Activated effector memory CD4-positive, alpha-beta T cell treated with anti-CD3 and anti-CD28 coated beads, Interleukin-2, amount 50 U/mL, for 16 hours (primary cell): ENCODE measurements at regions not wholly inside any gene's neighbourhood (a gene's known extent, or its start where the extent isn't known, plus 50 kb on each side); places are given as distances from the start of the nearest gene placed in this dataset.
"Not testable (repeated sequence)": the region's sequence is repeated elsewhere in the genome, so short reads cannot be mapped to it uniquely, and the experiment has no call there.

Experiments
- DNase-seq: peaks from one replicate; pipeline ENCODE4 v3.0.0-alpha.2; 2020

DNA sequence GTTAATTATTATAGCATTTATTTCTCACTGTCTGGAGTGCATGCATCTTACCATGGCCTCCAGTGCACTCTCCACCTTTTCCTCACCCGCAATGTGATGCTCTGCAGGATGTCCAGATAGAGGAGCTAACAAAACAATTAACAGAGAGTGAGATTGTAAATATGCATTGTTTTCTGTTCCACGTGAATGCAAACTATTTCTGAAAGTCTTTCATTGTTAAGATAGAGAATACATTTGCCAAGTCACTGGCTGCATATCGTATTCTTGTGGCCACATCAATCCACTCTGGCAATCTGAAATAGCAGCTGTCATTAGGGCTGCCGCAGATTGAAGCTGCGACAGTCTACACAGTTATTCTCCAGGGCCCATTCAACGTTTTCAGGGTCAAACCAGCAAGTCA lies 143.8 kb downstream of the DUSP10 start:
- no peak for DNase-seq

DNA sequence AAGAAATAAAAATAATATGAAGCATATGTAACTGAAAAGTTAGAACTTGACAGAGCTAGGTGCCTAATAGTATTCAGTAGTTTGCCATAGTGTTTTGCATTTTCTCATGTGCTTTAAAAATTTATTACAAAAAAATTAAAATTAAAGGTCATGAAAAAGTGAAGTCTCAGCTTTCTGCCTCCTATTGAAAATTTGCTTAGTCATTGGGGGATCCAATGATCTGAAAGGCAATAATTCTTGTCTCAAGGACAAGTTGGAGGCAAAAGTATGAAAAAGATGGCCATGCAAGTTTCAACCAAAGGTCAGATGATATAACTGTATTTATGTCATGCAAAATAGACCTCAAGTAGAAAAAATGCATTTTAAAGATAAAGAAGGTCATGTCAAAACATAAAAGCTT lies 140.7 kb downstream of the DUSP10 start:
- DNase-seq: no peak

DNA sequence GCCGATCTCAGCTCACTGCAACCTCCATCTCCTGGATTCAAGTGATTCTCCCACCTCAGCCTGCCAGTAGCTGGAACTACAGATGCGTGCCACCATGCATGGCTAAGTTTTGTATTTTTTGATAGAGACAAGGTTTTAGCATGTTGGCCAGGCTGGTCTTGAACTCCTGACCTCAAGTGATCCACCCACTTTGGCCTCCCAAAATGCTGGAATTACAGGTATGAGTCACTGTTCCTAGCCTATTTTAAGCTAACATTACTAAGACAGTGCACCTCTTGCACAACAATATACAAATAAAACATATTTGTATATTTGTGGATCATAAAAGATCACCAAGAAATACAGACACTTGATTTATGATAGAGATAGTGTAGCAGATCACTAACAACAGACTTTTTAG lies 139.1 kb downstream of the DUSP10 start:
- no peak for DNase-seq

DNA sequence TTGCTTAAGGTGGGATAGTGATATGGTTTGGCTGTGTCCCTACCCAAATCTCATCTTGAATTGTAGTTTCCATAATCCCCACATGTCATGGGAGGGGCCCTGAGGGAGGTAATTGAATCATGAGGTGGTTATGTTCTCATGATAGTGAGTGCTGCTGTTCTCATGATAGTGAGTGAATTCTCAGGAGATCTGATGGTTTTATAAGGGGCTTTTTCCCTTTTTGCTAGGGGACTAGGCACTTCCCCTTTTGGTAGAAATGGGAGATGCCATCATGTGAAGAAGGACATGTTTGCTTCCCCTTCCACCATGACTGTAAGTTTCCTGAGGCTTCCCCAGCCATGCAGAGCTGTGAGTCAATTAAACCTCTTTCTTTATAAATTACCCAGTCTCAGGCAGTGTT lies 137.5 kb downstream of the DUSP10 start:
- DNase-seq: not testable (repeated sequence)

DNA sequence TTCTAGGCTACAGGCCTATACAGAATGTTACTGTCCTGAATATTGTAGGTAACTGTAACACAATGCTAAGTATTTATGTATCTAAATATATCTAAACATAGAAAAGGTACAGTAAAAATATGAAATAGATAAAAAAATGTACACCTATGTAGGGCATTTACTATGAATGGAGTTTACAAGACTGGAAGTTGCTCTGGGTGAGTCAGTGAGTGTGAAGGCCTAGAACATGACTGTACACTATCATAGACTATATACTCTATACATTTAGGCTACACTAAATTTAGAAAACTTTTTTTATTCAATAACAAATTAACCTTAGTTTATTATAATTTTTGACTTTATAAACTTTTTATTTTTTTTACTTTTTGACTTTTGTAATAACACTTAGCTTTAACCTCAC lies 136.9 kb downstream of the DUSP10 start:
- no peak for DNase-seq

DNA sequence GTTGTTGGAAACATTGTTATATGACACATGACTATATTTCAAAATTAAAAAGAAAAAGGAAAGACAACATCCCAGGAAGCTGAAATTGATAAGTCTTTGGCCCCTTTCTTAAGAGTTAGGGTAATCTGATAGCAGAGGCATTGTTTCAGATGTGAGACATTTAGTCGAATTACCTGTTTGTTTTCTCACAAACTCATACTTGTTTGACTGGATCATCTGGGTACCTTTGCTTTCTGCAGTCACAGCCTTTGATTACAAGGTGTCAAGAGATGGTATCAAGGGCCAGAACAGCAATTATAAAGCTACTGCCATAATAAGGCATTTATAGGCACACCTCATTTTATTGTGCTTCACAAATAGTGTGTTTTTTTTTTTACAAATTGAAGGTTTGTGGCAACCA lies 136.3 kb downstream of the DUSP10 start:
- no peak for DNase-seq

DNA sequence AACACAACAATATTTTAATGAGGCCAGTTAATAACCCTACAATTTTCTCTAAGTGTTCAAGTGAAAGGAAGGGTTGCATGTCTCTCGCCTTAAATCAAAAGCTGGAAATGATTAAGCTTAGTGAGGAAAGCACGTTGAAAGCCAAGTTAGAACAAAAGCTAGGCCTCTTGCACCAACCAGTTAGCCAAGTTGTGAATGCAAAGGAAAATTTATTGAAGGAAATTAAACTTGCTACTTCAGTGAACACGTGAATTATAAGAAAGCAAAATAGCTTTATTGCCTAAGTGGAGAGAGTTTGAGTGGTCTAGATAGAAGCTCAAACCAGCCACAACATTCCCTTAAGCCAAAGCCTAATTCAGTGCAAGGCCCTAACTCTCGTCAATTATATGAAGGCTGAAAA lies 135.6 kb downstream of the DUSP10 start:
- DNase-seq: no peak

DNA sequence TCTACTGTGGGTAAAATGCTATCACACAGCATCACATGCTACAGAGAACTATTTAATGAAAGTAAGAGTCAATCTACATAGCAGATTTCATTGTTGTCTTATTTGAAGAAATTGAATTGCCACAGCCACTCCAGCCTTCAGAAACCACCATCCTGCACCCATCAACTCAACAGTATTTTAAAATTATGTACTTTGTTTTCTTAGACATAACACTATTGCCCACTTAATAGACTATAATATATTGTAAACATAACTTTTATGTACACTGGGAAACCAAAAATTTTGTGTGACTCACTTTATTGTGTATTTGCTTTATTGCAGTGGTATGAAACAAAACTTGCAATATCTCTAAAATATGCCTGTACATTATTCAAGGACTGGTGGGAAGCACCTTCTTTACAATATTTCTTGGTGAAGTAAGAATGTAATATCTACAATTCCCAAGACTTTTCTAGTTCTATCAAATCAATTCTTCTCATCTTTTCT lies 133.0 kb downstream of the DUSP10 start:
- DNase-seq: no peak

DNA sequence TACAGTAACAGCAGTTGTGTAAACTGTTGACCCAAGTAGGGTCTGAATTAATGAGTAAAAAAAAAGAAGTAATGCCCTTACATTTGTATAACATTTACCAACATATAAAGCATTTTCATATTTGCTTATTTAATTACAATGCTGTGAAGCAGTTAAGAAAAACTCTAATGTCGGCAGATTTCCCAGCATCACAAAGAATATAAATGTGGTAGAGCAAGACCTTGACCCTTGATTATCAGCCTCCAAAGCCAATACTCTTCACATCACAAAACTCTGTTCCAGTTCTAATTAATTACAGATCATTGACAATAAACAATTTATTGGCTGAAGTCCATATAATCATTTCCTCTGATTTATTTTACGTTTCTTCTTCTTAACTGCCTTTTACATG lies 130.2 kb downstream of the DUSP10 start:
- no peak for DNase-seq

DNA sequence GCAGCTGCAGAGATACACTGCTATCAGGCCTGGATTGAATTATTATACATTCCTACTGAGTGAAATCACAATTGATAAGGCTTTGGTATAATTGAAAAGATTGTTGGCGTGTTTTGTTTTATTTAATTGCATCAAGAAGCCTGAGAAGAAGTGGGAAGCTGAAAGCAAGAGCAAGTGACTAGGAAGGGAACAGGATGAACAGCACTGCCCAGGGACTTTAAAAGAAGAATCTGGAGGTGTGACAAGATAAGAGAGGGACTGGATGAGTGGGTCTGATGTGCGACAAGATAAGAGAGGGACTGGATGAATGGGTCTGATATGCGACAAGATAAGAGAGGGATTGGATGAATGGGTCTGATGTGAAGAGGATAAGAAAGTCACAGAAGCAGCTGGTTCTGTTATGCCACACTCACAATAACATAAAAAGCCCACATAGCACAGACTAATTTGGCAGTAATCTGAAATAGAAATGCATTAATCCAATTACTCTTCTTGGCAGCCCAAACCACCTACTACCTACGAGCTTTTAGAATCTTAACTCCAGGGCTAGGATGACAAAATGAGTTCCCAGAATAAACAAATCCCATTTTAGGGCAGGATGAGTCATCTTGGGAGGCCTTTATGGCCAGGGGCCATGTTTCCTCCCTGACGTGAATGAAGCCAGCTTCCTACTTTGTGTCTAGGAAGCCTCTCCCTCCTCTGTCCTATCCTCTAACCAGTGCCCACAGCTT lies 129.7 kb downstream of the DUSP10 start:
- DNase-seq: no peak

DNA sequence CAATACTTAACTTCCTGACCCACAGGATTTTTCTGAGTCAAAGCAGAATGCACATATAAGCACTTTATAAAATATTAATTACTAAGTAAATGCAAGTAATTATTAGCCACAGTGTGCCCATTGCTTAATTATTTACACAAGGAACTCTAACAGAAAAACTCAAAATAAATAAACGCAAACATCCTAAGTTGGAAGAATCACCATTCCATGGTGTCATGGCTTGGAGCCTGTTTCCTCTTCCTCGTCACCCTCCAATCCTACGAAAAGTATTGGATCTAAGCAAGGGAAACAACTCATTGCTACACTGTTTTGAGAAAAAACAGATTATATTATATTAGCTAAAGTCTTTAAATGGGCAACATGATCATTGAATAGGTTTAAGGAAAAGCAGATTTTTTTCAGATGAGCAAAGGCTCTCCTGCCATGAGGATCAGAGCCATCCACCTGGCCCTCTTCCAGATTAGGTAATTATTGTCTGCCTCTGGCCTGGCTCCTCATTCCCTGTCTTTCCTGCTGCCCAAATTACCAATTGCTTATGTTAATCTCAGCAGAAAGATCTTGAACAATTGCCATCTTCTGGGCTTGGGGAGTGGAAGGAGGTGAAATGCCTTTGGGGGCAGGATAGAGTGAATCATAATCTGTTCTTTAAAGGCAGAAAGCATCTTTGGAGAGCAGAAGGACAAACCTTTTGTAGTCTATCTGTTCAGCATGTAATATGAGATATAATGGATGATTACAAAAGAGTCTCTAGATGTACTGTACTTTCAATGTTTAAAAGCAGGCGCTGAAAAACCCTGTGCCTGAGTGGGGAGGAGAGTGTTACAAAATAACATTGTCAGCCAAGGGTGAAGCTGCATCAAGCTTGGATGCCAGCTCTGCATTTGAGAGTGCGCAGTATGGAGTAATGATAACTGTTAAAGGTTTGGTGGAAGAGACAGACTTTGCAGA lies 121.2 kb downstream of the DUSP10 start:
- no peak for DNase-seq

DNA sequence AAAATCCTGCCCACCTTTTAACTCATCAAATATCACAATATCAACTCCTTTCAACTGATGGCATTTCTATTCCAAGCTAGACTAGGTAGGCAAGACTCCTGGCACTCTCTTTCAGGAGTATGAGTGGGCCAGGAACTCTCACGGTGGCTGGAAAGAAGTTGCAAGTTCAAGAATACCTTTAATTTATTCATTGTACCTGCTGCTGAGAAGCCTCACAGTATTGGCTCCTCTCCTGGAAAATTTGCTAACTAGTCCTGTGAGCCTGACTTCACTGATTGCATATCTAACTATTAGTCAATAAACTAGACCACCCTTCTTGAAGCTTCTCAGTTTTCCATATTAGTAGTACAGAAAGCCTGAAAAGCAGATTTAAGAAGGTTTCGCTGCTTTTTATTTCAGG lies 120.2 kb downstream of the DUSP10 start:
- DNase-seq: no peak

DNA sequence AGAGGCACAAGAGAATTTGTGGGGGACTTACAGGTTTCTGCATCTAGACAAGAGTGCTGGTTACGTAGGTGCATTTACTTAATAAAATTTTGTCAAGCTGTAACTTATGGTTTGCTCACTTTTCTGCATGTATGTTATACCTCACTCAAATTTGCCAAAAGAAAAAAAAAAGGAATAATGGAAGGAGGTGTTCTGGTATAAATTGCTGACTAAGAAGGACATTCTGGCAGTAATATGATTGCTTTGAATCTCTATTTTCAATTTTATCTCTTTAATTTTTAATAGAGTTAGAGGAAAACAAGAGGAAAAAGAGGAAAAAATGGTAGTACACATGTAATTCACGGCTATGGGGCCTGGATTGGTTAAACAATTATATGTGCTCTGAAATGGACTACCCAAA lies 119.5 kb downstream of the DUSP10 start:
- DNase-seq: no peak

DNA sequence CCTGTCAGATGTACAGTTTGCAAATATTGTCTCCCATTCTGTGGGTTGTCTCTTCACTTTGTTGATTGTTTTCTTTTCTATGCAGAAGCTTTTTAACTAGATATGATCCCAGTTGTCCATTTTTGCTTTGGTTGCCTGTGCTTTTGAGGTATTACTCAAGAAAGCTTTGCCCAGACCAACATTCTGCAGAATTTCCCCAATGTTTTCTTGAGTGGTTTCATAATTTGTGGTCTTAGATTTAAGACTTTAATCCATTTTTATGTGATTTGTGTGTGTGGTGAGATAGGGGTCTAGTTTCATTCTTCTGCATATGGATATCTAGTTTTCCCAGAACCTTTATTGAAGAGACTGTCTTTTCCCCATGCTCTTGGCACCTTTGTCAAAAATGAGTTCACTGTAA lies 116.9 kb downstream of the DUSP10 start:
- no peak for DNase-seq

DNA sequence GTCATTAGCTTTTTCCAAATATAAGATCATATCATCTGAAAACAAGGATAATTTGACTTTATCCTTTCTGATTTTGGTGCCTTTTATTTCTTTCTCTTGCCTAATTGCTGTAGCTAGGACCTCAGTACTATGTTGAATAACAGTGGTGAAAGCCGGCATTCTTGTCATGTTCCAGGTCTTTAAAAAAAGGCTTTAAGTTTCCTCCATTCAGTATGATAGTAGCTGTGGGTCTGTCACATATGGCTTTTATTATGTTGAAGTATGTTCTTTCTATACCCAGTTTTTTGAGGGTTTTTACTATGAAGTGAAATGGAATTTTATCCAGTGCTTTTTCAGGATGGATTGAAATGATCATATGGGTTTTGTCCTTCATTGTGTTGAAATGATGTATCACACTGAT lies 115.8 kb downstream of the DUSP10 start:
- DNase-seq: no peak

DNA sequence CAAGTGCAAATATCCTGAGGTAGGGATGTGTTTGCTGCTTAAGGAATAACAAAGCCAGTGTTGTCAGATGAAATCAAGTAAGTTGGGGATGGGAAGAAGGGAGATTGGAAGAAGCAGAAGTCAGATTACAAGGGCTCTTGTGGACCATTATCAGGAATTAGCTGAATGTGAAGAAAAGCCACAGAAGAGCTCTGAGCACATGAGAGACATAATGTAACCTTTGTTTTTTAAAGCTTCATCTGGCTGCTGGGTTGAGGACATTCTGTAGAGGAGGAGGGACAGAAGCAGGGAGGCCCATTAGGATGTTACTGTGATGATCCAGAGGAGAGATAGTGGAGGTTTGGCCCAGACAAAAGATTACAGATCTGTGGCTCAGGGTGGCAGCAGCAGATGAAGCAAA lies 111.7 kb downstream of the DUSP10 start:
- DNase-seq: no peak

DNA sequence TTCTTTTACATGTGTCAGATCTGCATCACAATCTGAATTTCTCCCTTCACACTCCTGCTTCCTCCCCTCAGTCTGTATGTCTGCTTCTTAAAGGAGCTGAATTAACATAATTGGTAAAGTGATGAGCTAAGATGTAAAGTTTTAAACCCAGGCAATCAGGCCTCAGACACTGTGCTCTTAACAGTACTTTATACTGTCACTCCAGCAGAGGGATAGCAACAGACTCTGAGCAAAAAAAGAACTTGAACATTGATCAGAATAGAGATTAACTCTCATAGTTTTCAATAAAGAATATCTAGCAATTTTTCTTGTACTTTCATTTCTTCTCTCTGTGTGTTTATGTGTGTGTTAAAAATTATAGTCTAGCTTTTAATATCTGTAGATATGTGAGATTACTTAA lies 110.3 kb downstream of the DUSP10 start:
- no peak for DNase-seq

DNA sequence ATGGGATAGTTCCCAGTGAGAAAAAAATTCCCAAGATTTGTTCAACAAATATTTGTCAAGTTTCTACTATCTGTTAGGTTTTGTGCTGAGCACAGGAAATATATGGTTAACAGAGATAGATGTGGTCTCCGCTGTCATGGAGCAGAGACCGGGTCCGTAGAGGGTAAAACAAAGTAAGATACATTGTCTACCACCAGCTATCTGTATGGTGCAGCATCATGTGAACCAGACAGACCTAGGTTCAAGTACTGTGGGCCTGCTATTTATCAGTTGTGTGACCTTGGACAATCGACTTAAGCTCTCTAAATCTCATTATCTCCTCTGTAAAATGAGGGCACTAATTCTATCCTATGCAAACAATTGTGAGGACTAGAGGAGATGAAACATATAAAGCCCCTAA lies 109.8 kb downstream of the DUSP10 start:
- no peak for DNase-seq

DNA sequence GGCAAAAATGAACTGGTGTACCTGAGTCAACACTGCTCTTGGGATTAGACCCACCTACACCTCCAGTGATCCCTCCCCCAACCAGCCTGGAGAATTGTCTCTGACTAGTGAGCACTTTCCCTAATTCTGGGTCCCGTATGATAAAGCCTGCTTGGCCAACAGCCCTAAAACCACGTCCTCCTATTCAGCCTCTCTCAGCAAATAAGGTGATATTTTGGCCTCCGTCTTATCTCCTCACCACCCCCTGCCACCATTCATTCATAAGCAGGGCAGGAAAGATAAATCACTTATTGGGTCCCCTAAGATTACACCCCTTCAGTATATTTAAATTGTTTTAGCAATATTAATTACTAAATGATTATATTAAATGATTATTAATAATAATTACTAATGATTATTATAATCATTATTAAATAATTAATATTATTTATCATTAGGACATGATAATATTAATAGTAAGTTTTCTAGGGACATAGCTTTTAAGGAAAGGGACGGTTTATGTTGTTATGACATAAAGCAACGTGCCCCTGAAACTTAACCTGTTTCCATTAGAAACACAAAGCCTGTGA lies 108.0 kb downstream of the DUSP10 start:
- DNase-seq: no peak

DNA sequence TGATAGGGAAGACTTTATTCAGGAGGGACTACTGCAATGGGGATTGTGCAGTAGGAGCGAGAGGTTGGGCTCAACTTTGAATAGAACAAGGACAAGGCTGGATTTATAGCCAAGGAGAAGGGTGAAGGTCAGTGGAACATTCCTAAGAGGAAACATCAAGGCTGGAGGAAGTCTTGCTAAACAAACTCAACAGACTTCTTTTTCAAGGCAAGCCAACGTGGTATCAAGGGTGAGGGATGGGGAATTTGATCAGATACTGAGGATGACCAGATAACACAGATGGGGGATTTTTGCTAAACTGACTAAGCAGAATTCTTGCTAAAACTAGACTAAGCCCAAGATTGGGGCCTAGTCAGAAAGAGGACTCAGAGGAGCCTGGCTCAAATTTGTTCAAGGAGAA lies 107.3 kb downstream of the DUSP10 start:
- no peak for DNase-seq

DNA sequence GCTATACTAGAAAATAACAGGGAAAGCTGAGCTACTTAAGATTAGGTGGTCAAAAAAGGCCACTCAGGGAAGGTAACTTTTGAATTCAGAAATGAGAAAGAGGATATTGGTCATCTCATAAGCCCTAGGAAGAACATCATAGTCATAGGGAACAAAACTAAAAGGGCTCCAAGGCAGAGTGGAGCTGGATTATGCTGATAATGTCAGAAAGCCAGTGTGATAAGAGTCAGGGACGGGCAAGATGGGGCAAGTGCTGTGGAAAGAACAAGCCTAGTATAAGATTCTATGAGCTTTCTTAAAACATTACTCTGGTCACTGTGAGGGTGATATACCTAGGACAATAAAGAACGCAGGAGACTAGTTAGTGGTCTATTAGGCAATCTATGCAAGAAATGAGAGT lies 106.6 kb downstream of the DUSP10 start:
- DNase-seq: no peak

DNA sequence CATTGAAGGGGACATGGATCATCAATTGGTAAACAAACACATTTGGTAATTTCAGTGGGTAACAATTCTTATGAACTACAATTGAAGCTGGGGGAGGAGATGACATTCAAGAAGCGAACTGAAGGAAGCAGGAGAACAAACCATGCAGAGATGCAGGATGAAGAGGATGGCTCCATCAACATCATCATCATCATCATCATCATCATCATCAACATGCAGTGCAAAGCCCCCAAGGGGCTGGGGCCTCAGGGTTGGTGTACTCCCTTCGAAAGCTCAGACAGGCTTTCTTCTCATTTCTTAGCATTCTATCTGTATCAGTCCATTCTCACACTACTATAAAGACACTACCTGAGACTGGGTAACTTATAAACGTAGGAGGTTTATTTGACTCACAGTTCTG lies 105.8 kb downstream of the DUSP10 start:
- DNase-seq: no peak

DNA sequence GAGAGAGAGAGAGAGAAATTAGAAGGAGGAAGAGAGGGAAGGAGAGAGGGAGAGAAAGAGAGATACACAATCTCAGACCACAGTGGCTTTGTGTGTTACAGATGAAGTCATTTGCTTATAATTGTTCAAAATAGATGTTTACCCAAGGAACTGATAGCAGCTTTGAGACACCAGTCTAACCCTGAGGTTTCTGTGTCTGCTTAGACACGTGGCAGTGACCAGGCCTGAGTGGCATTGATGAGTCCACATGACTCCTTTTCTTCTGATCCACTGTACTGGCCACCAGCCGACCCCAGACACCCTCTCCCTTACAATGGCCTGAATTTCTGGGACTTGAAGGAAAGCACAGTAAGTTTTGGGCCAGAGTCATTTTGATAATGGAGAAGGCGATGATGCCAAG lies 104.9 kb downstream of the DUSP10 start:
- DNase-seq: no peak

DNA sequence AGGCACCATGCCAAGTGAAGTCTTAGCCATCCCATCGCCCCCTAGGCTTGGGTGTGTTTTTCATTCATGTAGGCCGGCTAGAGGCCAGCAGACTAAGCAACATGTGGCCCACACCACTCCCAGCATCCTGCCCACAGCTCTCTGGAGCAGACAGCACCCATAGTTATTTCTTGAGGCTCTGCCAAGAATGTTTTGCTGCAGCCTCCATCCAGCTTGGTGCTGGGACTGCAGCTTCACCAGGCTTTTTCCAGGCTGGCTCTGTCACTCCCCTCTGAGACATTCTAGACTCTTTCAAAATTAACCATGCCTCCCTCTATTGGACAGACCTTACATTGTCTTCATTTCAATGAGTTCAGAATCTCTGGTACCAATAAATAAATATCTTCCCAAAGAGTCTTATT lies 104.2 kb downstream of the DUSP10 start:
- no peak for DNase-seq
